Mammary epithelial cell (primary cell): ENCODE measurements at regions not wholly inside any gene's neighbourhood (a gene's known extent, or its start where the extent isn't known, plus 50 kb on each side); places are given as distances from the start of the nearest gene placed in this dataset.

Source experiments
- EZH2 ChIP-seq: IDR thresholded peaks from 2 replicates; pipeline ENCODE4 v1.6.1; 2012; ENCODE audit warnings: low read length, inconsistent platforms, borderline replicate concordance
- TF ChIP-seq, protein P1 (sequence below), 2 donors: IDR thresholded peaks in 1 of 2; conservative IDR thresholded peaks in 1 of 2; 2 replicates each; pipeline ENCODE4 v1.5.1; 2011 to 2012; ENCODE audit warnings: inconsistent platforms in 2 of 2, low read length in 2 of 2, mild to moderate bottlenecking in 2 of 2, control low read depth in 1 of 2, low read depth in 1 of 2; ENCODE audit not compliant: insufficient read depth in 1 of 2; ENCODE audit errors: extremely low read depth in 1 of 2

DNA sequence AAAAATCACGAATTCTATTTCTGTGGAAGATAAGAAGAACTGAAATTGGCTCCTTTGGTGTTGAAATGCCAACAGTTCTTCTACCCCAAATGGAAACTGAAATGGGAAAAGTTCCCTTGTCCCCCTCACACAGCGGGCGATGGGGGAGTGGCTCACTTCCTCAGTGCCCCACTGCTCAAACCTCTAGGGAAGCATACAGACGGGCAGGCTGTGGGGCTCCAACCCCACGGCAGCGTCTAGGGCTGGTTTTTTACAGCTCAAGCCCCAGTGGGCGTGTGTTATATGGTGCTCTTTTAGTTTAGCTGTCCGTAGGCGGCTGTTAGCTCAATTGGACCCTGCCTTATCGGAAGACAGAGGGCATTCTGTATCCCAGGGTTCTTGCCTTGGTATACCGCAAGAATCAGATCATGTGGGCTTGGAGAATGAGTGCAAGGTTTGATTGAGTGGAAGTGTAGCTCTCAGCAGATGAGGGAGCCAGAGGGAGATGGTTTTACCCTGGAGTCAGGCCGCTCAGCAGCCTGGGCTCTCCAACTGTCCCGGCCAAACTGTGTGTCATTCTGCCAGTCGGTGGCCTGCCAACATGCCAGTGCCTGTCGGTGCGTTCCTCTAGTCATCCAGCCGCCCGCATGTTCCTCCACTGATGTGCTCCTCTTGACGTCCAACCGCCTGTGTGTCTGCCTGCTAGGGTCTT lies 166.3 kb upstream of the ZNF608 start:
- TF ChIP-seq, protein P1, sequence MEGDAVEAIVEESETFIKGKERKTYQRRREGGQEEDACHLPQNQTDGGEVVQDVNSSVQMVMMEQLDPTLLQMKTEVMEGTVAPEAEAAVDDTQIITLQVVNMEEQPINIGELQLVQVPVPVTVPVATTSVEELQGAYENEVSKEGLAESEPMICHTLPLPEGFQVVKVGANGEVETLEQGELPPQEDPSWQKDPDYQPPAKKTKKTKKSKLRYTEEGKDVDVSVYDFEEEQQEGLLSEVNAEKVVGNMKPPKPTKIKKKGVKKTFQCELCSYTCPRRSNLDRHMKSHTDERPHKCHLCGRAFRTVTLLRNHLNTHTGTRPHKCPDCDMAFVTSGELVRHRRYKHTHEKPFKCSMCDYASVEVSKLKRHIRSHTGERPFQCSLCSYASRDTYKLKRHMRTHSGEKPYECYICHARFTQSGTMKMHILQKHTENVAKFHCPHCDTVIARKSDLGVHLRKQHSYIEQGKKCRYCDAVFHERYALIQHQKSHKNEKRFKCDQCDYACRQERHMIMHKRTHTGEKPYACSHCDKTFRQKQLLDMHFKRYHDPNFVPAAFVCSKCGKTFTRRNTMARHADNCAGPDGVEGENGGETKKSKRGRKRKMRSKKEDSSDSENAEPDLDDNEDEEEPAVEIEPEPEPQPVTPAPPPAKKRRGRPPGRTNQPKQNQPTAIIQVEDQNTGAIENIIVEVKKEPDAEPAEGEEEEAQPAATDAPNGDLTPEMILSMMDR (conservative IDR thresholded peaks at IDR 0.05 in 1 of 2, IDR thresholded peaks at IDR 0.05 in 1 of 2; ENCODE audit: extremely low read depth in 1 of 2, insufficient read depth in 1 of 2, low read depth in 1 of 2, low read length in 2 of 2) = peak in 1 of 2 donors; percentile 43
- TF ChIP-seq EZH2 = no peak
